ENCODE measurements at regions not wholly inside any gene's neighbourhood (a gene's known extent, or its start where the extent isn't known, plus 50 kb on each side); places are given as distances from the start of the nearest gene placed in this dataset.

GRCh38 chr17:53249036-53249435, 573.7 kb upstream of the KIF2B start:
- Histone ChIP-seq H3K4me1 (ENCODE audit: control insufficient read depth, low read length) (no peaks in the 10 kb centered on the region), H3K9me2 (replicated peaks; ENCODE audit: control insufficient read depth, low read length) (no peaks in the 10 kb centered on the region), H3F3A (ENCODE audit: control insufficient read depth, insufficient read depth) (no peaks in the 10 kb centered on the region), H4K20me1 (ENCODE audit: control insufficient read depth, insufficient read depth, low read depth, low read length) (no peaks in the 10 kb centered on the region), H3K4me3 (ENCODE audit: low read length) (no peak overlapping the region), H3K9me3 (ENCODE audit: control insufficient read depth, insufficient read depth, low read length) (no peaks in the 10 kb centered on the region), H3K27me3 (ENCODE audit: control insufficient read depth, low read length) (no peaks in the 10 kb centered on the region), H3K4me2 (ENCODE audit: low read length) (no peak overlapping the region), H3K36me3 (ENCODE audit: control insufficient read depth, low read length) (no peaks in the 10 kb centered on the region), H3K79me2 (ENCODE audit: control insufficient read depth, low read length) (no peaks in the 10 kb centered on the region), H3K27ac (ENCODE audit: low read depth, low read length) (no peak overlapping the region)
- no peak for TF ChIP-seq CTCF (IDR thresholded peaks at IDR 0.05; ENCODE audit: low read depth, low read length, poor library complexity, severe bottlenecking)
- TF ChIP-seq EZH2phosphoT487 (IDR thresholded peaks at IDR 0.05; ENCODE audit: borderline replicate concordance, low read length): no peak

GRCh38 chr17:53234138-53234537, 588.6 kb upstream of the KIF2B start:
- no peak for TF ChIP-seq EZH2phosphoT487 (IDR thresholded peaks at IDR 0.05; ENCODE audit: borderline replicate concordance, low read length)
- TF ChIP-seq CTCF (IDR thresholded peaks at IDR 0.05; ENCODE audit: low read depth, low read length, poor library complexity, severe bottlenecking): no peak
- no peaks in the 10 kb centered on the region for H3K9me2 ChIP-seq (replicated peaks; ENCODE audit: control insufficient read depth, low read length)
- no peaks in the 10 kb centered on the region for H4K20me1 ChIP-seq (ENCODE audit: control insufficient read depth, insufficient read depth, low read depth, low read length)
- H3K4me1 ChIP-seq (ENCODE audit: control insufficient read depth, low read length): no peaks in the 10 kb centered on the region
- no peaks in the 10 kb centered on the region for H3K79me2 ChIP-seq (ENCODE audit: control insufficient read depth, low read length)
- H3K4me3 ChIP-seq (ENCODE audit: low read length): no peak overlapping the region
- H3K36me3 ChIP-seq (ENCODE audit: control insufficient read depth, low read length): no peaks in the 10 kb centered on the region
- H3K9me3 ChIP-seq (ENCODE audit: control insufficient read depth, insufficient read depth, low read length): no peaks in the 10 kb centered on the region
- no peak overlapping the region for H3K27ac ChIP-seq (ENCODE audit: low read depth, low read length)
- no peak overlapping the region for H3K4me2 ChIP-seq (ENCODE audit: low read length)
- no peaks in the 10 kb centered on the region for H3F3A ChIP-seq (ENCODE audit: control insufficient read depth, insufficient read depth)
- no peaks in the 10 kb centered on the region for H3K27me3 ChIP-seq (ENCODE audit: control insufficient read depth, low read length)

- Histone ChIP-seq H3F3A (ENCODE audit: control insufficient read depth, insufficient read depth) (no peaks in the 10 kb centered on the region), H3K9me2 (replicated peaks; ENCODE audit: control insufficient read depth, low read length) (no peaks in the 10 kb centered on the region), H4K20me1 (ENCODE audit: control insufficient read depth, insufficient read depth, low read depth, low read length) (no peaks in the 10 kb centered on the region), H3K4me1 (ENCODE audit: control insufficient read depth, low read length) (no peaks in the 10 kb centered on the region), H3K4me3 (ENCODE audit: low read length) (no peak overlapping the region), H3K4me2 (ENCODE audit: low read length) (no peak overlapping the region), H3K27ac (ENCODE audit: low read depth, low read length) (no peak overlapping the region), H3K79me2 (ENCODE audit: control insufficient read depth, low read length) (no peaks in the 10 kb centered on the region), H3K27me3 (ENCODE audit: control insufficient read depth, low read length) (no peaks in the 10 kb centered on the region), H3K9me3 (ENCODE audit: control insufficient read depth, insufficient read depth, low read length) (no peaks in the 10 kb centered on the region), H3K36me3 (ENCODE audit: control insufficient read depth, low read length) (no peaks in the 10 kb centered on the region)
- TF ChIP-seq CTCF (IDR thresholded peaks at IDR 0.05; ENCODE audit: low read depth, low read length, poor library complexity, severe bottlenecking) (no peak), EZH2phosphoT487 (IDR thresholded peaks at IDR 0.05; ENCODE audit: borderline replicate concordance, low read length) (no peak)
Measured at GRCh38 chr17:53227514-53227913, 595.2 kb upstream of the KIF2B start.

GRCh38 chr17:53227111-53227510, 595.6 kb upstream of the KIF2B start:
- H3K9me3 ChIP-seq (ENCODE audit: control insufficient read depth, insufficient read depth, low read length): no peaks in the 10 kb centered on the region
- H3K4me1 ChIP-seq (ENCODE audit: control insufficient read depth, low read length): no peaks in the 10 kb centered on the region
- H3K4me3 ChIP-seq (ENCODE audit: low read length): no peak overlapping the region
- no peaks in the 10 kb centered on the region for H3K9me2 ChIP-seq (replicated peaks; ENCODE audit: control insufficient read depth, low read length)
- TF ChIP-seq CTCF (IDR thresholded peaks at IDR 0.05; ENCODE audit: low read depth, low read length, poor library complexity, severe bottlenecking) (no peak), EZH2phosphoT487 (IDR thresholded peaks at IDR 0.05; ENCODE audit: borderline replicate concordance, low read length) (no peak)
- no peaks in the 10 kb centered on the region for H3K36me3 ChIP-seq (ENCODE audit: control insufficient read depth, low read length)
- no peaks in the 10 kb centered on the region for H3K27me3 ChIP-seq (ENCODE audit: control insufficient read depth, low read length)
- no peak overlapping the region for H3K4me2 ChIP-seq (ENCODE audit: low read length)
- H4K20me1 ChIP-seq (ENCODE audit: control insufficient read depth, insufficient read depth, low read depth, low read length): no peaks in the 10 kb centered on the region
- no peaks in the 10 kb centered on the region for H3F3A ChIP-seq (ENCODE audit: control insufficient read depth, insufficient read depth)
- H3K27ac ChIP-seq (ENCODE audit: low read depth, low read length): no peak overlapping the region
- H3K79me2 ChIP-seq (ENCODE audit: control insufficient read depth, low read length): no peaks in the 10 kb centered on the region
